Mesodermal cell (in vitro differentiated cells): ENCODE measurements at regions not wholly inside any gene's neighbourhood (a gene's known extent, or its start where the extent isn't known, plus 50 kb on each side); places are given as distances from the start of the nearest gene placed in this dataset.
"Not testable (repeated sequence)": the region's sequence is repeated elsewhere in the genome, so short reads cannot be mapped to it uniquely, and the experiment has no call there.

ENCODE experiments used
- H3K27ac ChIP-seq: 2 replicates; pipeline ENCODE4 v1.7.0; 2013; ENCODE audit warnings: mild to moderate bottlenecking, low read depth, low read length, moderate library complexity; ENCODE audit not compliant: severe bottlenecking
- H3K36me3 ChIP-seq: 2 replicates; pipeline ENCODE4 v1.7.1; 2013; ENCODE audit warnings: mild to moderate bottlenecking, low read length, moderate library complexity; ENCODE audit not compliant: control insufficient read depth, insufficient read depth
- H3K4me1 ChIP-seq: one replicate; pipeline ENCODE4 v1.7.1; 2013; ENCODE audit warnings: mild to moderate bottlenecking, low read length; ENCODE audit not compliant: insufficient read depth, control insufficient read depth, poor library complexity, severe bottlenecking
- H3K4me3 ChIP-seq: 2 replicates; pipeline ENCODE4 v1.7.0; 2013; ENCODE audit warnings: low read length, control low read depth, mild to moderate bottlenecking; ENCODE audit not compliant: insufficient read depth, poor library complexity, severe bottlenecking; ENCODE audit errors: extremely low read depth
- H3K9me3 ChIP-seq: 2 replicates; pipeline ENCODE4 v1.7.1; 2013; ENCODE audit warnings: mild to moderate bottlenecking, low read length, moderate library complexity; ENCODE audit not compliant: control insufficient read depth
- WGBS, 2 experiments: methylation state at CpG; one replicate each; pipeline ENCODE4 v1.1.5; 2013; ENCODE audit warnings: missing lambda C conversion rate in 2 of 2; ENCODE audit not compliant: insufficient coverage in 2 of 2; 5-methylcytosine and 5-hydroxymethylcytosine counted together

- not testable (repeated sequence) for H3K36me3 ChIP-seq, H3K27ac ChIP-seq, H3K4me1 ChIP-seq, H3K4me3 ChIP-seq
- H3K9me3 ChIP-seq = peaks cover 29% of the 10 kb centered on the region
- 74 to 79% methylated on average over 14 to 16 of the region's 25 CpGs for WGBS, 2 experiments
Observed at GRCh38 chr20:29764922-29765610, 1492.4 kb upstream of the DEFB115 start.

GRCh38 chr20:29778033-29778432 is 1479.4 kb upstream of the DEFB115 start:
- H3K4me3 ChIP-seq, H3K4me1 ChIP-seq, H3K36me3 ChIP-seq, H3K27ac ChIP-seq: not testable (repeated sequence)
- WGBS, 2 experiments = 6 to 11% methylated on average over 1 to 2 of the region's 2 CpGs
- peaks cover 17% of the 10 kb centered on the region for H3K9me3 ChIP-seq

- H3K4me3 ChIP-seq, H3K27ac ChIP-seq, H3K36me3 ChIP-seq, H3K4me1 ChIP-seq: not testable (repeated sequence)
- whole genome bisulfite sequencing, 2 experiments = 66 to 77% methylated on average over 5 to 7 of the region's 7 CpGs
- H3K9me3 ChIP-seq = peaks cover 20% of the 10 kb centered on the region
Observed at GRCh38 chr20:29781217-29781616, 1476.2 kb upstream of the DEFB115 start.

- not testable (repeated sequence) for H3K4me1 ChIP-seq, H3K36me3 ChIP-seq, H3K4me3 ChIP-seq, H3K27ac ChIP-seq
- peaks cover 26% of the 10 kb centered on the region for H3K9me3 ChIP-seq
- WGBS, 2 experiments = 54 to 73% methylated on average over 5 to 8 of the region's 8 CpGs
Observed at GRCh38 chr20:29781891-29782290, 1475.6 kb upstream of the DEFB115 start.

GRCh38 chr20:29787456-29787855 is 1470.0 kb upstream of the DEFB115 start:
- not testable (repeated sequence) for H3K27ac ChIP-seq, H3K4me1 ChIP-seq, H3K4me3 ChIP-seq, H3K36me3 ChIP-seq
- 67 to 72% methylated on average over 9 of the region's 16 CpGs for WGBS, 2 experiments
- H3K9me3 ChIP-seq = peaks cover 25% of the 10 kb centered on the region

GRCh38 chr20:29790510-29790909 is 1467.0 kb upstream of the DEFB115 start:
- H3K9me3 ChIP-seq = peaks cover 21% of the 10 kb centered on the region

GRCh38 chr20:29831508-29831907 is 1426.0 kb upstream of the DEFB115 start:
- H3K4me1 ChIP-seq, H3K36me3 ChIP-seq, H3K27ac ChIP-seq, H3K4me3 ChIP-seq: not testable (repeated sequence)
- WGBS, 2 experiments = 39 to 49% methylated on average over 3 of the region's 4 CpGs
- H3K9me3 ChIP-seq = peaks cover 16% of the 10 kb centered on the region

More at GRCh38 chr20:29790510-29790909, 1467.0 kb upstream of the DEFB115 start:
- H3K36me3 ChIP-seq = no peaks in the 10 kb centered on the region
- H3K4me1 ChIP-seq = no peaks in the 10 kb centered on the region
- no peak overlapping the region for H3K4me3 ChIP-seq
- no peak overlapping the region for H3K27ac ChIP-seq

- 54 to 56% methylated on average over 6 of the region's 6 CpGs for WGBS, 2 experiments
- not testable (repeated sequence) for H3K4me3 ChIP-seq, H3K27ac ChIP-seq, H3K4me1 ChIP-seq, H3K36me3 ChIP-seq
- peaks cover 37% of the 10 kb centered on the region for H3K9me3 ChIP-seq
Observed at GRCh38 chr20:29868014-29868413, 1389.5 kb upstream of the DEFB115 start.

- not testable (repeated sequence) for H3K27ac ChIP-seq, H3K36me3 ChIP-seq, H3K4me3 ChIP-seq, H3K4me1 ChIP-seq
- whole genome bisulfite sequencing, 2 experiments = 60 to 63% methylated on average over 1 to 4 of the region's 4 CpGs
- H3K9me3 ChIP-seq = peaks cover 37% of the 10 kb centered on the region
Observed at GRCh38 chr20:29868688-29869087, 1388.8 kb upstream of the DEFB115 start.

- H3K27ac ChIP-seq, H3K4me1 ChIP-seq, H3K4me3 ChIP-seq, H3K36me3 ChIP-seq: not testable (repeated sequence)
- 47 to 52% methylated on average over 2 of the region's 2 CpGs for WGBS, 2 experiments
- peaks cover 41% of the 10 kb centered on the region for H3K9me3 ChIP-seq
Observed at GRCh38 chr20:29871816-29872215, 1385.6 kb upstream of the DEFB115 start.

GRCh38 chr20:29873946-29874345 is 1383.5 kb upstream of the DEFB115 start:
- Histone ChIP-seq H3K27ac (no peak overlapping the region), H3K4me1 (no peaks in the 10 kb centered on the region), H3K9me3 (peaks cover 48% of the 10 kb centered on the region), H3K4me3 (peak overlapping the region; percentile 30), H3K36me3 (no peaks in the 10 kb centered on the region)
- WGBS, 2 experiments = 81 to 85% methylated on average over 18 to 19 of the region's 28 CpGs
